ENCODE measurements at regions not wholly inside any gene's neighbourhood (a gene's known extent, or its start where the extent isn't known, plus 50 kb on each side); places are given as distances from the start of the nearest gene placed in this dataset.
"Not testable (repeated sequence)": the region's sequence is repeated elsewhere in the genome, so short reads cannot be mapped to it uniquely, and the experiment has no call there.

GRCh38 chr11:112518371-112518770, 257.7 kb upstream of the PLET1 start:
- DNase-seq: no peak

DNA sequence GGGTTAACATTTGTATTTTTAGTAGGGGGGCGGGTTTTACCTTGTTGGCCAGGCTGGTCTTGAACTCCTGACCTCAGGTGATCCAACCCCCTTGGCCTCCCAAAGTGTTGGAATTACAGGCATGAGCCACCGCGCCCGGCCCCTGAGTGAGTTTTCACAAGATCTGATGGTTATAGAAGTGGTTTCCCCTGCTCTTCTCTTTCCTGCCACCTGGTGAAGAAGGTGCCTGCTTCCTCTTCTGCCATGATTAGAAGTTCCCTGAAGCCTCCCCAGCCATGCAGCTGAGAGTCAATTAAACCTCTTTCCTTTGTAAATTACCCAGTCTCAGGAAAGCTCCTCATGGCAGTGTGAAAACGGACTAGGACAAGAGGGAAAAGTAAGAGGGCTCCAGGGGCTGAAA, 259.1 kb upstream of the PLET1 start:
- DNase-seq: no peak

GRCh38 chr11:112520354-112520753, 259.7 kb upstream of the PLET1 start:
- no peak for DNase-seq

DNA sequence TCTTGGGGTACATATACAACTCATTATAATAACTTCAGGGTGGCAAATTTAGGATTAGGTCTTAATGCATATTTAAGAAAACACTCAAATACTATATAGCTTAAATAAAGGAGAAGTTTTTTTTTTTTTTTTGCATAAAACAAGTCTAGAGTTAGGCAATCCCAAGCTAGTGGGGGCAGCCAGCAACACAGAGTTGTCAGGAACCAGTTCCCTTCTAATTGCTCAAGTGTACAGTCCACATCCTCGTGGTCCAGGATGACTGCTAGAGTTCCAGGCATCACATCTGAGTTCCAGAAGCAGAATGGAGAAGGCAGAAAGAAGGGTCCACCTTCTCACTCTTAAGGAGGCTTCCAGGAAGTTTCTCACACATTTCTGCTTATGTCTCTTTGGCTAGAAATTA, 261.9 kb upstream of the PLET1 start:
- DNase-seq: no peak

GRCh38 chr11:112523031-112523430, 262.4 kb upstream of the PLET1 start:
- no peak for DNase-seq

- DNase-seq: no peak
Measured at GRCh38 chr11:112523477-112523876, 262.8 kb upstream of the PLET1 start.

DNA sequence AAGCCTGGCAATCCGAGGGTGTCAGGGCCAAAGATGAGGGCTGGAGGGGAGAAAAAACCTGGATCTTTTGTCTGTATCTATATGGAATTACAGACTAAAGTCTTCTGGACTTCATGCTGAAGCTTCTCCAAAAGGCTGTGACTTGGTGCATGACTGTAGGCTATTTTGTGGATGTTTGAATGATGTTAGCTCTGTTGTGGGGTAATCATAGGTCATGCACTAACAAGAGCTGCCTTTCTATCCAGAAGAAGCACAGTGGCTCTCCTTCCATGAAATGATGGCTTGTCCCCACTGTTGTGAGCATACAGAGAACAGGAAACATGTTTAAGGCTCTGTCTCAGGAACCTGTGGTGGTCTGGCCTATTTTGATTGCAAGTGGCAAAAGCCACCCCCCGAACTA, 263.3 kb upstream of the PLET1 start:
- DNase-seq: no peak

DNA sequence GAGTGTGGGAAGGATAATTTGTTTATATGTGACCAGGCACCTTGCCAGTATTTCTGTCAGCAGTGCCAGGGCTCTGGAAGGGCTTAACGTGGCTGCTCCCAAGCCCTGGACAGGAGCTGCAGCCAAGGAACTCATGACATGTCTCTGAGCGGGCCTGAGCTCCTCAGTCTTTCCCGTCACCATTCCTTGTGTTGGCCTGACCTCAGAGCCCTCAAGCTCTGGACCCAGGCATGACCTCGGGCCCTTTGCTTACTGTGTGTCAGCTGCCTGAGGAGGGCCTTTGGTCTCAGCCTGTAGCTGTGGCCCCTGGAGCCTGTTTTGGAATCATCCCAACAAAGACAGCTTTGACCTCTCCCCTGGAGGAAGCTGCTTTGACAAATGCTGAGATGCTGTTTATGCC, 264.1 kb upstream of the PLET1 start:
- DNase-seq: no peak

DNA sequence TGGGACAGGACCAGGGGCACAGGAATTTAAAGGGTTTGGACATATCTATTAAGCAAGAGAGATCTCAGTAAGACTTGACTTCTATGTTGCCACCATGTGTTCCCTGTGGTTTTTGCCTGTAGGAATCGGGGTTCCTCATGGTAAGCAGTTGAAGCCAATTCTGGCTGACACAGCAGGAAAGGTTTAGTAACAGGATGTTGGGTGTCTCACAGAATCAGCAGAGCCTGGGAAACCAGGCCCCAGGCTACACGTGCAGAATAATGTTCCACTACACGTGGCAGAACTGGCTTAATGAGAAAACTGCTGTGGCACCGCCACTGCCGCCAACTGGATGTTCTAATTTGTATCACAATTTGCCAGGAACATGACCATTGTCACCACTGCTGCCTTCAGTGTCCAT, 264.6 kb upstream of the PLET1 start:
- no peak for DNase-seq

DNA sequence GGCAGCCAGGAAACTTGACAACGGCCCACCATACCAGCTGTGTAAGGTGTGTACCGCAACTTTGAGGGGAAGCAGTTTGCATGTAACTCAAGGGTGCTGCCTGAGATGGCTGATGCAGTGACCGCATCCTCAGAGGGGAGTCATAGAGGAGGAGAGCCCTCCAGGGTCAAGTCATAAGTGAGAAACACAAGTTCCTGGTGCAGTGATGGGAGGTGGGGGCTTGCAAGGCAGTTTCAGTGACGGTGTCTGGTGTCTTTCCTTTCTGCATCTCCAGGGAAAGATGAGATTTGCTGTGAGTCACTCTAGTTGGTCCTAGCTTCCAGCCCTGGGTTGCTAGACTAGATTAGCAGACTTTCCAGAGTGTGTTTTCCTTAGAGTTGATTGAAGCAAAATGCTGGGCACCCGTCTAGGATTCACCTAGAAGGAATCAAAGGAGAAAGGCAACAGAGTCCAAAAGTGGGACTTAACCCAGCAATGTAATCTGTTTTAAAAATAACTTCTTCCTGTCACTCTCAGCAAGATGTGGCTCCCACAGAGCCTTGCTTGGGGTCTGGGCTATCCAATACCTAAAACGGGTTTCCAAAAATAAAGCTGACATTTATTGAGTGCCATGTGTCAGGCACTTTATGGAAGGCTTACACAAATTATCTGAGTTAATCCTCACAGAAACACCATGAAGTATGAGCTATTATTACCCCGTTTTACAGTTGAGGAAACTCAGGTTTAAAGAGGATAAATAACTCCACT, 265.4 kb upstream of the PLET1 start:
- no peak for DNase-seq

GRCh38 chr11:112526699-112527416, 266.2 kb upstream of the PLET1 start:
- DNase-seq: no peak

GRCh38 chr11:112529071-112529470, 268.4 kb upstream of the PLET1 start:
- no peak for DNase-seq

GRCh38 chr11:112532506-112532905, 271.8 kb upstream of the PLET1 start:
- DNase-seq: no peak

- no peak for DNase-seq
Measured at GRCh38 chr11:112533682-112534081, 273.0 kb upstream of the PLET1 start.

- no peak for DNase-seq
Measured at GRCh38 chr11:112534208-112534607, 273.5 kb upstream of the PLET1 start.

GRCh38 chr11:112537026-112537425, 276.4 kb upstream of the PLET1 start:
- DNase-seq: no peak

- DNase-seq: no peak
Measured at GRCh38 chr11:112537846-112538330, 277.2 kb upstream of the PLET1 start.

- DNase-seq: no peak
Measured at GRCh38 chr11:112538534-112539280, 278.0 kb upstream of the PLET1 start.

DNA sequence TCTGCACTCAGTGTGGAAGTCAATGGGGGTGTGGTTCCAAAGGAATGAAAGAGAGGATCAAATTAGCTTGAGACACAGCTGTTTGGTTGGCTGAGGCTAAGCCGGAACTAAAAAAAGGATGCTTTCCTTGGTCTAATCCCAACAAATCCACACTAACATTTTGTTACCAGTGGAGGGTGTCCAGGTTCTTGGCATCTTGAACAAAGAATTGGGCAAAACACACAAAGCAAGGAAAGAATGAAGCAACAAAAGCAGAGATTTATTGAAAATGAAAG, 278.6 kb upstream of the PLET1 start:
- not testable (repeated sequence) for DNase-seq

- no peak for DNase-seq
Measured at GRCh38 chr11:112539741-112540140, 279.1 kb upstream of the PLET1 start.

- no peak for DNase-seq
Measured at GRCh38 chr11:112540261-112540660, 279.6 kb upstream of the PLET1 start.

GRCh38 chr11:112541140-112542046, 280.7 kb upstream of the PLET1 start:
- no peak for DNase-seq

DNA sequence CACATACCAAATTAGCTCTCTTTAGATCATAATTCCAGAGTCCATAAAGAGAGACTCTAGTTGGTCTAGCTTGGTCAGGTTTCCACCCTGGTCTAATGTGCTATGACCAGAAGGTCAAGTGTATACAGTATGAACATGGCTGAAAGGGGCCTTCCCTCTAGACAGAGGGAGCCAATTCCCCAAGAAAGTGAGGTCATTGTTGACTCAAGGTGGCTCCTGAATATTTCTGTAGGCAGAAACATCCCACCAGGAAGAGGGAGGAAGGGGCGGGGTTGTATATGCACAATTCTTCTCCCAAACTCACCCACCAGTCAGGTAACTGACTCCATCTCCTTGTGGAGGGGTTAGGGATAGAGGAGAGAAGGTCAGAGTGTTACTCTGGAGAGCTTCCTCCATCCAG, 281.8 kb upstream of the PLET1 start:
- DNase-seq: no peak

Data from activated effector memory CD4-positive, alpha-beta T cell treated with Interleukin-2 at 50 U/mL for 16 hours (primary cell).